ENCODE measurements at regions not wholly inside any gene's neighbourhood (a gene's known extent, or its start where the extent isn't known, plus 50 kb on each side); places are given as distances from the start of the nearest gene placed in this dataset.

GRCh38 chr20:51166489-51166888 is 143.6 kb upstream of the KCNG1 start:
- TF ChIP-seq POLR2A (IDR thresholded peaks at IDR 0.05; ENCODE audit: low read depth, low read length) (no peak), POLR2AphosphoS5 (IDR thresholded peaks at IDR 0.05; ENCODE audit: low read depth, low read length) (no peak), PAX5 (IDR thresholded peaks at IDR 0.05; ENCODE audit: insufficient read depth, low read length, severe bottlenecking) (no peak), SPI1 (IDR thresholded peaks at IDR 0.05; ENCODE audit: low read depth, low read length) (no peak), TAF1 (IDR thresholded peaks at IDR 0.05; ENCODE audit: low read depth, low read length) (no peak), POU2F2 (IDR thresholded peaks at IDR 0.05; ENCODE audit: low read depth, low read length) (no peak)
